ENCODE measurements at regions not wholly inside any gene's neighbourhood (a gene's known extent, or its start where the extent isn't known, plus 50 kb on each side); places are given as distances from the start of the nearest gene placed in this dataset.

DNA sequence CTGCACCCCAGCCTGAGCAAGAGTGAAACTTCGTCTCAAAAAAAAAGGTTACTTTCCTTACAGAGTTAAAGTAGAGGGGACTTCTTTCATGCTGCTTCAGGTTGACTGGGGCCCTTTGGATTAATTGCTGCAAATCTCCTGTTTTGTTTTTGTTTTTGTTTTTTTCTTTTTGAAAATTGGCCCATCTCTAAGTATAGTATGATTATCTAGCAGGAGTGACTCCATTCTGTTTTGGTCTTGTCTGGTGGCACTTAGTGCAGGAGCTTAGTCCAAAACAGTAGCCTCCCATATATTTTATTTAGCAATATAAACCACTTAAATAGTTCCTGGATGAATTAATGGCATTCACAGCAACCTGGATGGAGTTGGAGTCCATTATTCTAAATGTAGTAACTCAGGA, 113.0 kb downstream of the RPL22L1 start:
- no peak for TF ChIP-seq POLR2A (IDR thresholded peaks at IDR 0.05)
- TF ChIP-seq, protein P1, sequence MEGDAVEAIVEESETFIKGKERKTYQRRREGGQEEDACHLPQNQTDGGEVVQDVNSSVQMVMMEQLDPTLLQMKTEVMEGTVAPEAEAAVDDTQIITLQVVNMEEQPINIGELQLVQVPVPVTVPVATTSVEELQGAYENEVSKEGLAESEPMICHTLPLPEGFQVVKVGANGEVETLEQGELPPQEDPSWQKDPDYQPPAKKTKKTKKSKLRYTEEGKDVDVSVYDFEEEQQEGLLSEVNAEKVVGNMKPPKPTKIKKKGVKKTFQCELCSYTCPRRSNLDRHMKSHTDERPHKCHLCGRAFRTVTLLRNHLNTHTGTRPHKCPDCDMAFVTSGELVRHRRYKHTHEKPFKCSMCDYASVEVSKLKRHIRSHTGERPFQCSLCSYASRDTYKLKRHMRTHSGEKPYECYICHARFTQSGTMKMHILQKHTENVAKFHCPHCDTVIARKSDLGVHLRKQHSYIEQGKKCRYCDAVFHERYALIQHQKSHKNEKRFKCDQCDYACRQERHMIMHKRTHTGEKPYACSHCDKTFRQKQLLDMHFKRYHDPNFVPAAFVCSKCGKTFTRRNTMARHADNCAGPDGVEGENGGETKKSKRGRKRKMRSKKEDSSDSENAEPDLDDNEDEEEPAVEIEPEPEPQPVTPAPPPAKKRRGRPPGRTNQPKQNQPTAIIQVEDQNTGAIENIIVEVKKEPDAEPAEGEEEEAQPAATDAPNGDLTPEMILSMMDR (IDR thresholded peaks at IDR 0.05) = no peak
- Histone ChIP-seq H3K27me3 (no peaks in the 10 kb centered on the region), H3K4me1 (replicated peaks in 1 of 2) (no peaks in the 10 kb centered on the region), H3K4me3 (no peak overlapping the region), H3K9me3 (replicated peaks in 1 of 3) (no peaks in the 10 kb centered on the region), H3K27ac (no peak overlapping the region), H3K36me3 (replicated peaks in 1 of 2) (no peaks in the 10 kb centered on the region)
- 81 to 96% (median 90%) methylated on average over 1 of the region's 1 CpG for WGBS, 4 donors
- DNase-seq = no peak
- intact Hi-C loops (cut with DNase I) = no loop called here

DNA sequence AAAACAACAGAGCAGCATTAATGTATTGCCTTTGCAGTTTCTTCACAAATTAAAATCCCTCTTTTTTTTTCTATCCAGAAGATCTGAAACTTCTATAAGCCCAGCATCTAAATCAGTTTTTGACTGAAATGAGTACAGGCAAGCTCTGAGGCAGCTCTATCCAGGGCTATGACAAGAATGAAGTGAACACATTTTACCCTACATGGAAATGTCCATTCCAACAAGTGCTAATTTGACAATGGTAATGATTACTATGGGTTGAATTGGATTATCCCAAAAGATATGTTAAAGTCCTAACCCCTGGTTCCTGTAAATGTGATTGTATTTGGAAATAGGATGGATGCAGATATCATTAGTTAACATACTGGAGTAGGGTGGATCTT, 115.7 kb downstream of the RPL22L1 start:
- TF ChIP-seq, protein P1 (IDR thresholded peaks at IDR 0.05) = no peak
- no peak for TF ChIP-seq POLR2A (IDR thresholded peaks at IDR 0.05)
- DNase-seq = no peak
- no peaks in the 10 kb centered on the region for H3K36me3 ChIP-seq (replicated peaks in 1 of 2)
- peaks cover 0 to 7% of the 10 kb centered on the region in 2 donors for H3K4me1 ChIP-seq (replicated peaks in 1 of 2)
- no peaks in the 10 kb centered on the region for H3K9me3 ChIP-seq (replicated peaks in 1 of 3)
- no peak overlapping the region for H3K27ac ChIP-seq
- intact Hi-C loops (cut with DNase I) = no loop called here
- H3K27me3 ChIP-seq = no peaks in the 10 kb centered on the region
- no peak overlapping the region for H3K4me3 ChIP-seq

DNA sequence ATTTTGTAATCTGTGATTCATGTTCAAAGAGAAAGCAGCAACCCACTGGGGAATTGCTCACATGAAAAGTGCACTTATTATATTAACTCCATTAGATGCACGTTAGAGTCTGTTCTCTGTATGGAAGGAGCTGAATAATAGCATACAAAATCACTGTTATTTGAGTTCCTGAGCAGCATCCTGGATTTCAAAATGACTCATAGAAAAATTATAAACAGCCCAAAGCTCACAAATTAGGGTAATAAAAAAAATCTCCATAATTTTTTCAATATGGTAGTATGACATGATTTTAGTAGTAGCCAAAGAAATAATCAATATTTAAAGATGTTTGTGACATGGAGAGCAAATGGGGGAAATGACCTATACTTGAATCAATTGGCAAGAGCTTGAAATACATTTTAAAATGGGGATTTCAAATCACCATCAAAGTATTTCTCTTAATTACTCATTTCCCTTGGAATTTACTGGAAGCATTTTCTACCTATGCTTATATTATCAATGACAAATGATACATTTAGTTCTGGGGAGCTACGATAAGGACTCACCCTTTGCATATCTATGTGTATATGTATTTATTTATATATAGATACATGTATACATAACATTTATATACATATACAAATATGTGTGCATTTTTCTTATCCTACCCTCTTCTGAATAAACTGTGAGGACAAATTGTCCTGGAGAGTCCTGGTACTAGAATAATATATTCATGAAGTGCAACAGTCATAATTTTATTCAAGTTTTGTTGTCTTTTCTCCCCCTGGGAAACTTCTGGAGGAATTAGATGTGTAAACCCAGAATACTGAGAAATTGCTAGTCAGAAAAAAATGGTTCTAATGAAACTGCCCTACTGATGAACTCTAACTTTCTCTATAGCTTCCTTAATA, 116.3 kb downstream of the RPL22L1 start:
- intact Hi-C loops (cut with DNase I) = no loop called here
- H3K27ac ChIP-seq = no peak overlapping the region
- 68 to 82% (median 75%) methylated on average over 2 of the region's 2 CpGs for WGBS, 4 donors

DNA sequence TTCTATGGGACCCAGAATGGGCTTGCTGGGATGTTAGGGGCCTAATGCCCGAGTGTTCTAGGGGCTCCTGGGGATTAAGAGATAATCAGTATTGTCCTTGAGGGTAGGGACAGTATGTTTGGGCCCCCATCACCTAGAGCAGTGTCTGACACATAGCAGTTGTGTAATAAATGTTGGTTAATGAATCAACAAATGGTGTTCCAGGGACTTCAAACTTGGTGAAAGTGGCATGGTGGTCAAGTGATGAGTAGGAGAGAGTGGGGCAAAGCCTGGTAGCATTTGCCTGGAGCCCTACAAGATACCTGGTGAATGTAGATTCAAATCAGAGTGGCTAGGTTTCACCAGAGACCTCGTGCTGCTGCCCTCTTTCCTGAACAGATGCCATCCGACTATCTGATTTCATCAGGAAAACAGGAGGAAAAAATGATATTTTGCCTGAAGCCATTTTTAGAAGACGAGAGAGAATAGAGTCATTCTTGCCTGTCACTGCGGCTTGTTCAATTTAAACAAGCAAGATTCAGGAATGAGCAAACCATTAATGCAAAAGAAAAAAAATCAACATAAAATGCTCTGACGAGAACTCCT, 117.3 kb downstream of the RPL22L1 start:
- WGBS, 4 donors = 81 to 88% (median 86%) methylated on average over 6 of the region's 6 CpGs
- no peaks in the 10 kb centered on the region for H3K27me3 ChIP-seq
- TF ChIP-seq, protein P1 (IDR thresholded peaks at IDR 0.05) = no peak
- no peaks in the 10 kb centered on the region for H3K36me3 ChIP-seq (replicated peaks in 1 of 2)
- peaks cover 0 to 7% of the 10 kb centered on the region in 2 donors for H3K4me1 ChIP-seq (replicated peaks in 1 of 2)
- no peak overlapping the region for H3K27ac ChIP-seq
- no peak overlapping the region for H3K4me3 ChIP-seq
- no peaks in the 10 kb centered on the region for H3K9me3 ChIP-seq (replicated peaks in 1 of 3)
- no peak for DNase-seq
- intact Hi-C loops (cut with DNase I) = no loop called here

More for the DNA sequence above, 116.3 kb downstream of the RPL22L1 start:
- no peaks in the 10 kb centered on the region for H3K9me3 ChIP-seq (replicated peaks in 1 of 3)
- TF ChIP-seq, protein P1 (IDR thresholded peaks at IDR 0.05) = no peak
- TF ChIP-seq POLR2A (IDR thresholded peaks at IDR 0.05) = no peak
- H3K4me3 ChIP-seq = no peak overlapping the region
- no peaks in the 10 kb centered on the region for H3K27me3 ChIP-seq
- peaks cover 0 to 7% of the 10 kb centered on the region in 2 donors for H3K4me1 ChIP-seq (replicated peaks in 1 of 2)
- H3K36me3 ChIP-seq (replicated peaks in 1 of 2) = no peaks in the 10 kb centered on the region
- DNase-seq = no peak
